ENCODE measurements at regions not wholly inside any gene's neighbourhood (a gene's known extent, or its start where the extent isn't known, plus 50 kb on each side); places are given as distances from the start of the nearest gene placed in this dataset.
"Not testable (repeated sequence)": the region's sequence is repeated elsewhere in the genome, so short reads cannot be mapped to it uniquely, and the experiment has no call there.

DNA sequence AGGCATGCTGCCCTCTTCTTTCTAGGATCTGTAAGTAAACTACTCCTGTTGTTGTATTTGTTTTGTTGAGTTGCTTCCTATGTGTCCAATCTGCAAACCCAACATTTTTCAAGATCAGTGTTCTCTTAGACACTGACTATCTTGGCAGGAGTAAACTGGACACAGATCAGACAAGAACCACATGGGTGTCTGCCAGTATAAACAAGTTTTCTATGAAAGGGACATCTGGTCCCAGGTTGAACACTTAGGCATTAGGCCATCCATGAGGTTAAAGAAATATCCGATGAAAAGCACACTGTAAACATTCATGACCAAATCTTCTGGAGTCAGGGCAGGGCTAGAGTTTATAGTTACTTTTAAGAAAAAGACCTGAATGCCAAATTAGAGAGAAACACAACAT lies 441.8 kb downstream of the NYAP2 start:
- Histone ChIP-seq H3K36me3 (ENCODE audit: control insufficient read depth, insufficient read depth, low read length, severe bottlenecking) (no peaks in the 10 kb centered on the region), H3K27me3 (replicated peaks; ENCODE audit: control insufficient read depth, insufficient read depth, low read length) (no peaks in the 10 kb centered on the region)

DNA sequence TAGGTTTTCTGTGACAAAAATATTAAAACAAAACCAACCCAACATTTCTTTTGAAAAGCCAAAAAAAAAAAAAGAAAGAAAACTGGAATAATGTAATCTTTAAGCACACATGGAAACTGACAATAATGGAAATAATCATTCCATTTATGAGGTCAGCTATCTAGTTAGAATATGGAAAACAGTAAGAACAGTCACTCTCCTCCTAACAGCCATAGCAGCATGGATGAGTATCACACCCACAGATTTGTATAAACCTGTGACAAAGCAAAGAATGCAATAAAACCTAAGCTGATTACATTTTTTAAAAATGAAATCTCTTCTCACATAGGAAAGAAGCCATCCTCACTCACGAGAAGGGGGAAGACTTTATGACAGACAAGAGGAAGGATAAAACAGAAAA lies 437.8 kb downstream of the NYAP2 start:
- H3K9ac ChIP-seq (ENCODE audit: low read length), result no peak overlapping the region
- H3K36me3 ChIP-seq (ENCODE audit: control insufficient read depth, insufficient read depth, low read length, severe bottlenecking), result no peaks in the 10 kb centered on the region
- peaks cover 15% of the 10 kb centered on the region for H3K4me1 ChIP-seq (ENCODE audit: control insufficient read depth, insufficient read depth, low read length)
- DNase-seq (ENCODE audit: low read depth), result no peak
- no peaks in the 10 kb centered on the region for H3K27me3 ChIP-seq (replicated peaks; ENCODE audit: control insufficient read depth, insufficient read depth, low read length)
- H3K4me3 ChIP-seq (ENCODE audit: low read length), result no peak overlapping the region
- no peaks in the 10 kb centered on the region for H3K9me3 ChIP-seq (ENCODE audit: control insufficient read depth, low read length)

More for the DNA sequence above, 441.8 kb downstream of the NYAP2 start:
- Histone ChIP-seq H3K4me1 (ENCODE audit: control insufficient read depth, insufficient read depth, low read length) (peaks cover 32% of the 10 kb centered on the region), H3K9ac (ENCODE audit: low read length) (no peak overlapping the region), H3K9me3 (ENCODE audit: control insufficient read depth, low read length) (no peaks in the 10 kb centered on the region), H3K4me3 (ENCODE audit: low read length) (no peak overlapping the region)
- peak; percentile 18 for DNase-seq (ENCODE audit: low read depth)

DNA sequence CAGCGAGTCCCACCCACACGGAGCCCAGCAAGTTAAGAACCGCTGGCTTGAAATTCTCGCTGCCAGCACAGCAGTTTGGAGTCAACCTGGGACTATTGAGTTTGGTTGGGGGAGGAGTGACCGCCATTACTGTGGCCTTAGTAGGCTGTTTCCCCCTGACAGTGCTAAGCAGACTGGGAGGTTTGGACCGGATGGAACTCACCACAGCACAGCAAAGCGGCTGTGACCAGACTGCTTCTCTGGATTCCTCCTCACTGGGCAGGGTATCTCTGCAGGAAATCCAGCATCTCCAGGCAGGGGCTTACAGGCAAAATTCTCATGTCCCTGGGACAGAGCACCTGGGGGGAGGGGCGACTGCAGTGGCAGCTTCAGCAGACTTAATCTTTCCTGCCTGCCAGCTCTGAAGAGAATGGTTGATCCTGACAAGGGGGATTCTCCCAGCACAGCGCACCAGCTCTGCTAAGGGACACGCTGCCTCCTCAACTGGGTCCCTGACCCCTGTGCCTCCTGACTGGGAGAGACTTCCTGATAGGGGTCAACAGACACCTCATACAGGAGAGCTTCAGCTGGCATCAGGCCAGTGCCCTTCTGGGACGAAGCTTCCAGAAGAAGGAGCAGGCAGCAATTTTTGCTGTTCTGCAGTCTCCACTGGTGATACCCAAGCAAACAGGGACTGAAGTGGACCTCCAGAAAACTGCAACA lies 425.4 kb downstream of the NYAP2 start:
- Histone ChIP-seq H3K9me3 (ENCODE audit: control insufficient read depth, low read length) (peaks cover 9% of the 10 kb centered on the region), H3K9ac (ENCODE audit: low read length) (no peak overlapping the region), H3K4me3 (ENCODE audit: low read length) (no peak overlapping the region), H3K36me3 (ENCODE audit: control insufficient read depth, insufficient read depth, low read length, severe bottlenecking) (no peaks in the 10 kb centered on the region), H3K27me3 (replicated peaks; ENCODE audit: control insufficient read depth, insufficient read depth, low read length) (no peaks in the 10 kb centered on the region), H3K4me1 (ENCODE audit: control insufficient read depth, insufficient read depth, low read length) (no peaks in the 10 kb centered on the region)
- no peak for DNase-seq (ENCODE audit: low read depth)

DNA sequence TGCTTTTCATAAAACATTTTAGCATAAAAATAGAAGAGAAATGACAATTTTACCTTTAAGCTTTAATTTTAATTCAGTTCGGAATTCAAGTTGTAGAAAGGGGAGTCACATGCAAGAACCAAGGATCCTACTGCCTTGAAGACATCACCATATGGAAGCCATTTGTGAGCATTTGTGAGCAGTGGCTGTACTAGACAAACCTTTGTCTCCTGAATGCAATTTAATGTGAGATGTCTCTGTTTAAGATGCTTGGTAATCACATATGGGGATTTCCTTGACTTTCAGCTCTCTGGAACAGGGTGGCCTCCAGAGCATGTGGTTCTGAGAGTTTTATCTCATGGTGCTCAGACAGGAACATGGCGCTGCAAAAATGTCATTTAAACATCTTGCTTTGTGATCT lies 421.8 kb downstream of the NYAP2 start:
- peaks cover 2% of the 10 kb centered on the region for H3K9me3 ChIP-seq (ENCODE audit: control insufficient read depth, low read length)
- DNase-seq (ENCODE audit: low read depth), result no peak
- no peaks in the 10 kb centered on the region for H3K4me1 ChIP-seq (ENCODE audit: control insufficient read depth, insufficient read depth, low read length)
- H3K4me3 ChIP-seq (ENCODE audit: low read length), result no peak overlapping the region
- no peaks in the 10 kb centered on the region for H3K27me3 ChIP-seq (replicated peaks; ENCODE audit: control insufficient read depth, insufficient read depth, low read length)
- no peak overlapping the region for H3K9ac ChIP-seq (ENCODE audit: low read length)
- no peaks in the 10 kb centered on the region for H3K36me3 ChIP-seq (ENCODE audit: control insufficient read depth, insufficient read depth, low read length, severe bottlenecking)

DNA sequence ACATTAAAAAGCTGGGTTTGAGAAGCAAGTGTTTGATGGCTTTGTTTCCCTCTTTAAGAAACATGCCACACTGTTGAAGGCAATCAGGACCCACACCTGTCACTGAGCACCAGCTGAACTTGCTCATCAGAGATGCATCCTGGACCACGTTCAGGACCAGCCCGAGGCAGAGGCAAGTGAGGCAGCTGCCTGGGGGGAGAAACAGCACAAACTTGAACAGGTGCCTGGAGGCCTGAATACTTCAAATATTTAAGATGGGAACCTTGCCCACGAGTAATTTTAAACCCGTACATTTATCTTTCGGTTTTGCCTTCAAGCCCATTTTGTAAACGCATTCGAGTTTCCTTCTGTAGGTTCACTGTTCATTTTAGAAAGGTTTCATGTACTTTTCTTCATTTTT lies 421.3 kb downstream of the NYAP2 start:
- no peaks in the 10 kb centered on the region for H3K9me3 ChIP-seq (ENCODE audit: control insufficient read depth, low read length)
- DNase-seq (ENCODE audit: low read depth), result no peak
- H3K4me3 ChIP-seq (ENCODE audit: low read length), result no peak overlapping the region
- H3K27me3 ChIP-seq (replicated peaks; ENCODE audit: control insufficient read depth, insufficient read depth, low read length), result no peaks in the 10 kb centered on the region
- H3K4me1 ChIP-seq (ENCODE audit: control insufficient read depth, insufficient read depth, low read length), result no peaks in the 10 kb centered on the region
- H3K36me3 ChIP-seq (ENCODE audit: control insufficient read depth, insufficient read depth, low read length, severe bottlenecking), result no peaks in the 10 kb centered on the region
- H3K9ac ChIP-seq (ENCODE audit: low read length), result no peak overlapping the region

DNA sequence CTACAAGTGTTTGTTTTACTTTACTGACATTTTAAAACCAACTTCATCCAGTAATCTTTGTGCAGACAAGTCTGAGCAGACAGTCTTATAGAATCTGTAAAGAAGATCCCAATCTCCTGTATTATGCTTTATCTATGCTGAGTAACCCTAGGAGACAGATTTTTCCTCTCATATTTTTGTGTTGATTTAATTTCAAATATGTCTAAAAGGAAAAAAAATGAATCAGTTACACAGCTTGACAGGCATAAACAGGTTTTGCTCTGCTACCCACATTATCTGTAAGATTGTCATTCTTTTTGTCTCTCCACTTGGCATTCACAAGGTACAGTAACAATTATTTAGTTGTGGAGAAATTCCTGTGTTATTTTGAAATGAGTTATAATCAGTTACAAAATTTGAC lies 415.0 kb downstream of the NYAP2 start:
- no peak for DNase-seq (ENCODE audit: low read depth)

DNA sequence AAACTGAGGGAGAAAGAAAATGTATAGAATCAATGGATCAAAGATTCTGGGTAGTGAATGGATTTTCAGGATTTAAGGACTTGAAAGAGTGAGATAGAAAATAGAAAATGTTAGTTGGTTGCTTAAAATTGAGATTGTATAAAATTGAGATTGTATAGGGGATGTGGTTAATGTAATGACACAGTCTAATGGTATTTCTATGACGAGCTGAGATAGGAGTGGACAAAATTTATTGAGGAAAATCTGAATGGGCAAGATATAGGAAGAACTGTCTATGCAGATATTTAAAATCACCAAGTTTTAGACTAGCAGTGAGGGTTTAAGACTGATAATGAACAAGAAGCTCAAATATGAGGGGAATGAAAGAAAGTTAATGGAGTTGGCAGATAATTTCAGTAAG lies 406.6 kb downstream of the NYAP2 start:
- DNase-seq (ENCODE audit: low read depth), result no peak
- Histone ChIP-seq H3K9me3 (ENCODE audit: control insufficient read depth, low read length) (no peaks in the 10 kb centered on the region), H3K27me3 (replicated peaks; ENCODE audit: control insufficient read depth, insufficient read depth, low read length) (no peaks in the 10 kb centered on the region), H3K36me3 (ENCODE audit: control insufficient read depth, insufficient read depth, low read length, severe bottlenecking) (no peaks in the 10 kb centered on the region), H3K4me1 (ENCODE audit: control insufficient read depth, insufficient read depth, low read length) (no peaks in the 10 kb centered on the region), H3K9ac (ENCODE audit: low read length) (no peak overlapping the region), H3K4me3 (ENCODE audit: low read length) (no peak overlapping the region)

More for the DNA sequence above, 415.0 kb downstream of the NYAP2 start:
- no peak overlapping the region for H3K9ac ChIP-seq (ENCODE audit: low read length)
- H3K4me1 ChIP-seq (ENCODE audit: control insufficient read depth, insufficient read depth, low read length), result no peaks in the 10 kb centered on the region
- no peak overlapping the region for H3K4me3 ChIP-seq (ENCODE audit: low read length)
- no peaks in the 10 kb centered on the region for H3K36me3 ChIP-seq (ENCODE audit: control insufficient read depth, insufficient read depth, low read length, severe bottlenecking)
- no peaks in the 10 kb centered on the region for H3K9me3 ChIP-seq (ENCODE audit: control insufficient read depth, low read length)
- no peaks in the 10 kb centered on the region for H3K27me3 ChIP-seq (replicated peaks; ENCODE audit: control insufficient read depth, insufficient read depth, low read length)

DNA sequence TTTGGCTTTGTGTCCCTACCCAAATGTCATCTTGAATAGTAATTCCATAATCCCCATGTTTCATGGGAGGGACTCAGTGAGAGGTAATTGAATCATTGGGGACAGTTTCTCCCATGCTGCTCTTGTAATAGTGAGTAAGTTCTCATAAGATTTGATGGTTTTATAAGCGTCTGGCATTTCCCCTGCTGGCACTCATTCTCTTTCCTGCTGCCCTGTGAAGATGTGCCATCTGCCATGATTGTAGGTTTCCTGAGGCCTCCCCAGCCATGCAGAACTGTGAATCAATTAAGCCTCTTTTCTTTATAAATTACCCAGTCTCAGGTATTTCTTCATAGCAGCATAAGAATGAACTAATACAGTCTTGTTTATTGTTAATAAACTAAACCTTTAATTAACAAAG lies 402.6 kb downstream of the NYAP2 start:
- H3K27me3 ChIP-seq (replicated peaks; ENCODE audit: control insufficient read depth, insufficient read depth, low read length); H3K9ac ChIP-seq (ENCODE audit: low read length); DNase-seq (ENCODE audit: low read depth); H3K4me1 ChIP-seq (ENCODE audit: control insufficient read depth, insufficient read depth, low read length); H3K9me3 ChIP-seq (ENCODE audit: control insufficient read depth, low read length); H3K4me3 ChIP-seq (ENCODE audit: low read length); H3K36me3 ChIP-seq (ENCODE audit: control insufficient read depth, insufficient read depth, low read length, severe bottlenecking): not testable (repeated sequence)

DNA sequence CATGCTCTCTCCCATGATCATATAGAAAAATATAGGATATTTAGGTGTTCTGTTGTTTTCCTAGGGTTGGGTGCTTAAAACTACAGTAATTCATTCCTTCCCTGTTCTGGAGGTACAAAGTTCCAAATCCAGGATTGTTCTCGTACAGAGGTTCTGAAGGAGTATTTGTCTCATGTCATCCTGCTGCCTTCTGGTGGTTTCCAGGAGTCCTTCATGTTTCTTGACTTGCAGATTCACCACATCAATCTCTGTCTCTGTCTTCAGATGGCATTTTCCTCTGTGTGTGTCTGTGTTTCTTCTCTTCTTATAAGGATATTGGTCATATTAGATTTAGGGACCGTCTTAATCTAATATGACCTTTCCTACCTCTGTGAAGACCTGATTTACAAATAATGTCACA lies 397.9 kb downstream of the NYAP2 start:
- Histone ChIP-seq H3K4me1 (ENCODE audit: control insufficient read depth, insufficient read depth, low read length) (no peaks in the 10 kb centered on the region), H3K4me3 (ENCODE audit: low read length) (no peak overlapping the region), H3K27me3 (replicated peaks; ENCODE audit: control insufficient read depth, insufficient read depth, low read length) (no peaks in the 10 kb centered on the region), H3K9ac (ENCODE audit: low read length) (no peak overlapping the region), H3K36me3 (ENCODE audit: control insufficient read depth, insufficient read depth, low read length, severe bottlenecking) (no peaks in the 10 kb centered on the region), H3K9me3 (ENCODE audit: control insufficient read depth, low read length) (no peaks in the 10 kb centered on the region)
- no peak for DNase-seq (ENCODE audit: low read depth)

DNA sequence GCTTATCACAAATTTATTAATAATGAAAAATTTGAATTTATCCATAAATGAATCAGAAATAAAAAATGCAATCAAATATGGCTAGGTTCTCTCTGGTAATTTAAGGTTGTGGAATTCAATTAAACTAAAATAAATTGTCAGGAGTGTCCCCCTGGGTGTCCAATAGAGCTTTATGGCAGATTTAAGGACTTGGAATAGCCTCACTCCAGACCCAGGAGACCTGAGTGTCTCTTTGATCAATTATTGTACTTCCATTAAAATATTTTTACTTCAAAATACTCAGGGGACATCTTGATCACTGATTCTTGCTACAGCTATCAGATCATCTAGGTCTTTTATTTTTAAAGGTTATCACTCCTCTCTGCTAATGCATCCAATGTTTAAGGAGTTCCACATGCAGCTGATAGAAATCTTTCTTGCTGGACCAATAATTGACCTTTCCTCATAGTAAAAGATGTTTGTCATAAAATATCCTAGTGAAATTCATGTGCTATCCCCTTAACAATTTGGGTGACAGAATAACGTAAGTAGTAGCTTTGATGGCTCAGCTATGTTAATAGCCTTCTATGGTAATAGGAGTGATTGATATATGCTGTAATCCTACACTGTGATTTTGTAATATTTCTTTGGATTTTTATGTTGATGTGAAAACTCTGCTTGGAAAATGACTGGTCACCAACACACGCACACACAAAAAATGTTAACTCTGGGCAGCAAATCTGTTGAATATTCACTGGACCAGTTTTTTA lies 395.3 kb downstream of the NYAP2 start:
- H3K27me3 ChIP-seq (replicated peaks; ENCODE audit: control insufficient read depth, insufficient read depth, low read length), result no peaks in the 10 kb centered on the region
- no peak overlapping the region for H3K4me3 ChIP-seq (ENCODE audit: low read length)
- no peak overlapping the region for H3K9ac ChIP-seq (ENCODE audit: low read length)
- no peaks in the 10 kb centered on the region for H3K36me3 ChIP-seq (ENCODE audit: control insufficient read depth, insufficient read depth, low read length, severe bottlenecking)
- H3K4me1 ChIP-seq (ENCODE audit: control insufficient read depth, insufficient read depth, low read length), result no peaks in the 10 kb centered on the region
- H3K9me3 ChIP-seq (ENCODE audit: control insufficient read depth, low read length), result no peaks in the 10 kb centered on the region
- DNase-seq (ENCODE audit: low read depth), result no peak

DNA sequence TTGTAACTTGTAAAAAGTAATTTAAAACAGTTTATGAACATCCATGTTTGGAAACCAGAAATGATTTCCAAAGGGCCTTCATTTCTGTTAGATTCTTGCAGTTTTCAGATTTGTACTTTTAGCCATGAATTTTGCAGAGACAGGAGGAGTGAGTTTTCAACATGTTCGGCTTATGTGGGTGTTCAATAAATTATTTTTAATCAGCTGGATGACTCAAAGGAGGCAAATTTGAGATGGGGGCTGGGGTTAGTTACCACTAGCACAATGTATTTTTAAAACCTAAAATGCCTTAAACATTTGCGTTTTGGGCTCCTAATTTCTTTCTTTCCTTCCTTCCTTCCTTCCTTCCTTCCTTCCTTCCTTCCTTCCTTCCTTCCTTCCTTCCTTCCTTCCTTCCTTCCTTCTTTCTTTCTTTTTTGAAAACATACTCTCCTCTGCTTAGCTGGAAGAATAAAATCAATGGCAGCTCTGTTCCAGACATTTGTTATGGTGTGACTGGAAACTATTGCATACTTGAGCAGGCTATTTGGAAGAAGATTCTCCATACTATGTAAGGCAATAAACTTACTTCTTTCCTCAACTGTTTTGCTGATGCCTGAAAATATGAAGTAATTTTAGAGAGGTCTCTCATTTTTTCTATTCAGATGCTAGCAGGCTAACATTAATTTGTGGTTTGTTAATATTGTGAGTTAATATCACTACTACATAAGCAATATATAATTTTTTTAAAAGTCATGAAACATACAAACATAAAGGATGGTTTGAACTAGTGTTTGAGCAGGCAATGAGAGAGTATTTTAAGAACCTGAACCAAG lies 394.4 kb downstream of the NYAP2 start:
- H3K36me3 ChIP-seq (ENCODE audit: control insufficient read depth, insufficient read depth, low read length, severe bottlenecking), result no peaks in the 10 kb centered on the region
- H3K4me3 ChIP-seq (ENCODE audit: low read length), result no peak overlapping the region
- no peak for DNase-seq (ENCODE audit: low read depth)

More for the DNA sequence above, 394.4 kb downstream of the NYAP2 start:
- Histone ChIP-seq H3K9ac (ENCODE audit: low read length) (no peak overlapping the region), H3K4me1 (ENCODE audit: control insufficient read depth, insufficient read depth, low read length) (no peaks in the 10 kb centered on the region), H3K9me3 (ENCODE audit: control insufficient read depth, low read length) (no peaks in the 10 kb centered on the region), H3K27me3 (replicated peaks; ENCODE audit: control insufficient read depth, insufficient read depth, low read length) (no peaks in the 10 kb centered on the region)
